ENCODE measurements at regions not wholly inside any gene's neighbourhood (a gene's known extent, or its start where the extent isn't known, plus 50 kb on each side); places are given as distances from the start of the nearest gene placed in this dataset.

- no peak overlapping the region for H3K27ac Mint-ChIP-seq
- H3K36me3 Mint-ChIP-seq (ENCODE audit: insufficient read depth) = no peaks in the 10 kb centered on the region
- TF ChIP-seq, protein P1, sequence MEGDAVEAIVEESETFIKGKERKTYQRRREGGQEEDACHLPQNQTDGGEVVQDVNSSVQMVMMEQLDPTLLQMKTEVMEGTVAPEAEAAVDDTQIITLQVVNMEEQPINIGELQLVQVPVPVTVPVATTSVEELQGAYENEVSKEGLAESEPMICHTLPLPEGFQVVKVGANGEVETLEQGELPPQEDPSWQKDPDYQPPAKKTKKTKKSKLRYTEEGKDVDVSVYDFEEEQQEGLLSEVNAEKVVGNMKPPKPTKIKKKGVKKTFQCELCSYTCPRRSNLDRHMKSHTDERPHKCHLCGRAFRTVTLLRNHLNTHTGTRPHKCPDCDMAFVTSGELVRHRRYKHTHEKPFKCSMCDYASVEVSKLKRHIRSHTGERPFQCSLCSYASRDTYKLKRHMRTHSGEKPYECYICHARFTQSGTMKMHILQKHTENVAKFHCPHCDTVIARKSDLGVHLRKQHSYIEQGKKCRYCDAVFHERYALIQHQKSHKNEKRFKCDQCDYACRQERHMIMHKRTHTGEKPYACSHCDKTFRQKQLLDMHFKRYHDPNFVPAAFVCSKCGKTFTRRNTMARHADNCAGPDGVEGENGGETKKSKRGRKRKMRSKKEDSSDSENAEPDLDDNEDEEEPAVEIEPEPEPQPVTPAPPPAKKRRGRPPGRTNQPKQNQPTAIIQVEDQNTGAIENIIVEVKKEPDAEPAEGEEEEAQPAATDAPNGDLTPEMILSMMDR (IDR thresholded peaks at IDR 0.05; ENCODE audit: unreplicated experiment) = no peak
- no peaks in the 10 kb centered on the region for H3K9me3 Mint-ChIP-seq (ENCODE audit: low read depth)
- DNase-seq (ENCODE audit: low spot score, unreplicated experiment) = no peak
- H3K4me1 Mint-ChIP-seq (ENCODE audit: low read depth) = no peaks in the 10 kb centered on the region
- H3K27me3 Mint-ChIP-seq = peaks cover 6% of the 10 kb centered on the region
- no peak overlapping the region for H3K4me3 Mint-ChIP-seq (ENCODE audit: low read depth)
Measured at GRCh38 chr9:134236001-134236421, 71.6 kb upstream of the RNU6ATAC start.

GRCh38 chr9:134236935-134237629 is 72.7 kb upstream of the RNU6ATAC start:
- H3K4me1 Mint-ChIP-seq (ENCODE audit: low read depth) = no peaks in the 10 kb centered on the region
- TF ChIP-seq, protein P1 (IDR thresholded peaks at IDR 0.05; ENCODE audit: unreplicated experiment) = no peak
- H3K27me3 Mint-ChIP-seq = peaks cover 12% of the 10 kb centered on the region
- DNase-seq (ENCODE audit: low spot score, unreplicated experiment) = no peak
- H3K9me3 Mint-ChIP-seq (ENCODE audit: low read depth) = no peaks in the 10 kb centered on the region
- H3K4me3 Mint-ChIP-seq (ENCODE audit: low read depth) = no peak overlapping the region
- no peak overlapping the region for H3K27ac Mint-ChIP-seq
- H3K36me3 Mint-ChIP-seq (ENCODE audit: insufficient read depth) = no peaks in the 10 kb centered on the region

- no peaks in the 10 kb centered on the region for H3K4me1 Mint-ChIP-seq (ENCODE audit: low read depth)
- peaks cover 13% of the 10 kb centered on the region for H3K27me3 Mint-ChIP-seq
- H3K4me3 Mint-ChIP-seq (ENCODE audit: low read depth) = no peak overlapping the region
- TF ChIP-seq, protein P1 (IDR thresholded peaks at IDR 0.05; ENCODE audit: unreplicated experiment) = no peak
- no peak for DNase-seq (ENCODE audit: low spot score, unreplicated experiment)
- H3K27ac Mint-ChIP-seq = no peak overlapping the region
- no peaks in the 10 kb centered on the region for H3K9me3 Mint-ChIP-seq (ENCODE audit: low read depth)
- H3K36me3 Mint-ChIP-seq (ENCODE audit: insufficient read depth) = no peaks in the 10 kb centered on the region
Measured at GRCh38 chr9:134237630-134238265, 73.4 kb upstream of the RNU6ATAC start.

DNA sequence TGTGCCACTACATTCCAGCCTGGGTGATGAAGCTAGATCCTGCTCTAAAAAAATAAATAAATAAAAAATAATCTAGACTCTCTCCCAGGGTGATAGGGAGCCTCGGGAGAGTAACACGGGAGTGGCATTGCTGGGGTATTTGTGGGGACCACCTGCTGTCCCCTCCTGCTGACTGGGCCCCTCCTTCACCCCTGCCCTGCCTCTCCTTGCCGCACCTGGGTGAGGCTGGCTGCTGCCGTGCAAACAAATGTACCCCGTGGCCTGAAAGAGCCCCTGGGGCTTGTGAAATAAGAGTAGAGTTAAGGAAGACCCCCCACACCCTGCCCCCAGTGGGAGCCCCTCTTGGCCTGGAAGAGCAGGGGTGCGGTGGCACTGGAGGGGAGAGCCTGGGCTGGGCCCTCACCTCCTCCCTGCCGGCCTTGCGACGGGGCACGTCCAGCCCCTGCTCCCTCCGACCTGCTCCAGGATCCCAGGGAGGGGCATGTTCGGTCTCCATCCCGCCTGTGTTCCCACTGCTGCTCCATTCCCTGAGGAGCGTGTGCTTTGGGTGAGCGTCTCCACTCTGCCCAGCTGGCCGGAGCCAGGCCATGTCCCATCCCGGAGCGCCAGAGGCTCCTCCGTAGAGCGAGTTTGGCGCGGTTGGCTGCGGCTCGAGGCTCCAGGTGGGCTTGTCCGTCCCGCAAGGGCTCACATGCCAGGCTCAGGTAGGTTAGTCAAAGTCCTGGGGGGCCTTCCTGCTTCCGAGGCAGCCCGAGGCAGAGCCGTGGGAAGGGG is 75.0 kb upstream of the RNU6ATAC start:
- H3K27ac Mint-ChIP-seq = no peak overlapping the region
- H3K4me3 Mint-ChIP-seq (ENCODE audit: low read depth) = no peak overlapping the region
- no peak for DNase-seq (ENCODE audit: low spot score, unreplicated experiment)
- H3K4me1 Mint-ChIP-seq (ENCODE audit: low read depth) = no peaks in the 10 kb centered on the region
- peaks cover 21% of the 10 kb centered on the region for H3K27me3 Mint-ChIP-seq
- TF ChIP-seq, protein P1 (IDR thresholded peaks at IDR 0.05; ENCODE audit: unreplicated experiment) = no peak
- no peaks in the 10 kb centered on the region for H3K36me3 Mint-ChIP-seq (ENCODE audit: insufficient read depth)
- H3K9me3 Mint-ChIP-seq (ENCODE audit: low read depth) = no peaks in the 10 kb centered on the region

DNA sequence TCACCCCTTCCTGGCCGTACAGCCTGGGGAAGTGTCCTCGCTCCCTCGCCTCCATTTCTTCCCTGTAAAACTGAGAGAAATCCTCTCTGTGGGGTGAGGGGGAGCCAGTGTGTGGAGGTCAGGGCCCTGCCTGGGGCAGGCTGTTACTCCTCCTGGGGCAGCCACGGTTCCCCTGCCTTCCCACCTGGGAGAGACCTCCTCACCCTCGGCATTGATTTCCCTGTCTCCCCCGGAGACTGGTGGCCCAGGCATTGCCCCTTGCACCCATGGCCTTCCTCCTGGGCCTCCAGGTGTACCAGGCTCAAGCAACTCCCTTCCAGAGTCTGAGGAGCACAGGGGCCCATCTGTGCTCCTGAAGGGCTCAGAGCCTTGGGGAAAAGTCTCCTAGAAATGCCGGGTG is 75.6 kb upstream of the RNU6ATAC start:
- TF ChIP-seq, protein P1 (IDR thresholded peaks at IDR 0.05; ENCODE audit: unreplicated experiment) = no peak
- H3K4me3 Mint-ChIP-seq (ENCODE audit: low read depth) = no peak overlapping the region
- H3K9me3 Mint-ChIP-seq (ENCODE audit: low read depth) = no peaks in the 10 kb centered on the region
- no peak overlapping the region for H3K27ac Mint-ChIP-seq
- H3K27me3 Mint-ChIP-seq = peaks cover 26% of the 10 kb centered on the region
- DNase-seq (ENCODE audit: low spot score, unreplicated experiment) = no peak
- H3K4me1 Mint-ChIP-seq (ENCODE audit: low read depth) = no peaks in the 10 kb centered on the region
- H3K36me3 Mint-ChIP-seq (ENCODE audit: insufficient read depth) = no peaks in the 10 kb centered on the region
